SU-DHL-6 (cell line): ENCODE measurements at regions not wholly inside any gene's neighbourhood (a gene's known extent, or its start where the extent isn't known, plus 50 kb on each side); places are given as distances from the start of the nearest gene placed in this dataset.
"Not testable (repeated sequence)": the region's sequence is repeated elsewhere in the genome, so short reads cannot be mapped to it uniquely, and the experiment has no call there.

Source experiments
- H2AFZ ChIP-seq: fragments of 200-600 bp; sonication (generic); 2 replicates; pipeline ENCODE4 v1.6.1; 2014; ENCODE audit warnings: low read depth, mild to moderate bottlenecking, moderate library complexity, mixed read lengths, antibody characterized with exemption, low read length; ENCODE audit not compliant: severe bottlenecking
- H3F3A ChIP-seq: fragments of 200-600 bp; shearing (Covaris generic); 2 replicates; pipeline ENCODE4 v1.6.0; 2016; ENCODE audit warnings: antibody characterized with exemption, mild to moderate bottlenecking; ENCODE audit not compliant: insufficient read depth
- H3K27ac ChIP-seq: fragments of 200-600 bp; sonication (generic); 2 replicates; pipeline ENCODE4 v1.5.1; 2016; ENCODE audit warnings: low read depth, mild to moderate bottlenecking, low read length, moderate library complexity, mixed read lengths
- H3K27me3 ChIP-seq: fragments of 200-600 bp; sonication (generic), shearing (Covaris generic); 2 replicates; pipeline ENCODE4 v1.6.0; 2014; ENCODE audit warnings: mild to moderate bottlenecking, low read length
- H3K36me3 ChIP-seq: fragments of 200-600 bp; sonication (generic); 2 replicates; pipeline ENCODE4 v1.6.1; 2014; ENCODE audit warnings: mild to moderate bottlenecking, low read length, mixed read lengths
- H3K4me2 ChIP-seq: fragments of 300-600, 200-600 bp; shearing (Covaris generic), sonication (generic); 2 replicates; pipeline ENCODE4 v1.6.0; 2014; ENCODE audit warnings: low read length, low read depth, mild to moderate bottlenecking; ENCODE audit not compliant: poor library complexity, severe bottlenecking
- H3K4me3 ChIP-seq: fragments of 200-600 bp; sonication (generic); 2 replicates; pipeline ENCODE4 v1.5.1; 2014; ENCODE audit warnings: antibody characterized with exemption, low read length, mild to moderate bottlenecking, mixed read lengths; ENCODE audit not compliant: insufficient read depth, poor library complexity, severe bottlenecking
- H3K79me2 ChIP-seq: fragments of 200-600 bp; sonication (generic); 2 replicates; pipeline ENCODE4 v1.6.1; 2014; ENCODE audit warnings: mild to moderate bottlenecking, low read length, moderate library complexity; ENCODE audit not compliant: insufficient read depth
- H3K9ac ChIP-seq: fragments of 200-600 bp; sonication (generic); 2 replicates; pipeline ENCODE4 v1.7.0; 2014; ENCODE audit warnings: mild to moderate bottlenecking, low read length
- H3K9me2 ChIP-seq: fragments of 200-600 bp; sonication (generic); replicated peaks from 2 replicates; pipeline ENCODE4 v1.6.1; 2014; ENCODE audit warnings: low read length; ENCODE audit not compliant: insufficient read depth
- H3K9me3 ChIP-seq: fragments of 200-600 bp; sonication (generic); 2 replicates; pipeline ENCODE4 v1.6.1; 2014; ENCODE audit warnings: low read length, mixed read lengths; ENCODE audit not compliant: insufficient read depth
- H4K20me1 ChIP-seq: fragments of 200-600 bp; sonication (generic); 2 replicates; pipeline ENCODE4 v1.6.1; 2014; ENCODE audit warnings: low read depth, mild to moderate bottlenecking, antibody characterized with exemption, low read length, moderate library complexity, mixed read lengths
- EZH2phosphoT487 ChIP-seq: fragments of 200-600 bp; sonication (generic), shearing (Covaris generic); conservative IDR thresholded peaks from 2 replicates; pipeline ENCODE4 v1.6.1; 2018; ENCODE audit warnings: mild to moderate bottlenecking, antibody characterized with exemption, low read length, moderate library complexity, mixed read lengths
- TF ChIP-seq, protein P1 (sequence below): fragments of 200-600 bp; sonication (generic); IDR thresholded peaks from one replicate; pipeline ENCODE4 v1.5.1; 2017; ENCODE audit warnings: antibody characterized with exemption, mild to moderate bottlenecking, low read length, moderate library complexity; ENCODE audit not compliant: insufficient read depth, poor library complexity, severe bottlenecking

DNA sequence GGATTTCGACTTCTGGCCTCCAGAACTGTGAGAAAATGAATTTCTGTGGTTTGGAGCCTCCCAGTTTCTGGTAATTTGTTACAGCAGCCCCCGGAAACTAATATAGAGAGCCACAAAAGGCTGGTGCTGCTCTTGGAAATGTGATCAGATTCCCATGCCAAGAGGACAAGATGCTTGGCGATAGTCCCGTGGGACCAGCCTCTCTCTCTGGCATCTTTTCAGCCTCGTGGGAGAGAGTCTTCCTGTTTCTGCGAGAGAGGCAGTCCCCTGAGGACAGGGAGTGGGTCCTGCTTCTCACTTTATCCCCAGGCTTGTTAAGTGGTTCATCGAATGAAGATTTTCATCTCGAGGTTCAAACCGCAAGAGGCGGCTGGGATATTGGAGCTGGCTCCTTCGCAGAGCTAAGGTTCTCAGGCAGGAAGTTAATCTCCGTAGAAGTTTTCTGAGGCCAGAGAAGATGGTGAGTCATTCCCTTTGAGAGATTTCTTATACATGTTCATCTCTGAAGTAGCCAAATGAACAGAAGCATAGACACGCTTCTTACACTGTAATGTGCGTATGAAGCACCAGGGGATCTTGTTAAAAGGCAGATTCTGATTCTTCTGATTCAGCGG is 211.6 kb upstream of the SDK2 start:
- Histone ChIP-seq H3K9ac (no peak overlapping the region), H4K20me1 (no peaks in the 10 kb centered on the region), H3K27me3 (no peaks in the 10 kb centered on the region), H2AFZ (no peak overlapping the region), H3K79me2 (no peaks in the 10 kb centered on the region), H3K4me2 (no peak overlapping the region), H3K36me3 (no peaks in the 10 kb centered on the region), H3K9me3 (no peaks in the 10 kb centered on the region), H3K4me3 (no peak overlapping the region), H3K9me2 (no peaks in the 10 kb centered on the region; the same call in 1 of the 2 replicates), H3F3A (no peaks in the 10 kb centered on the region), H3K27ac (no peak overlapping the region)
- TF ChIP-seq EZH2phosphoT487: no peak
- TF ChIP-seq, protein P1, sequence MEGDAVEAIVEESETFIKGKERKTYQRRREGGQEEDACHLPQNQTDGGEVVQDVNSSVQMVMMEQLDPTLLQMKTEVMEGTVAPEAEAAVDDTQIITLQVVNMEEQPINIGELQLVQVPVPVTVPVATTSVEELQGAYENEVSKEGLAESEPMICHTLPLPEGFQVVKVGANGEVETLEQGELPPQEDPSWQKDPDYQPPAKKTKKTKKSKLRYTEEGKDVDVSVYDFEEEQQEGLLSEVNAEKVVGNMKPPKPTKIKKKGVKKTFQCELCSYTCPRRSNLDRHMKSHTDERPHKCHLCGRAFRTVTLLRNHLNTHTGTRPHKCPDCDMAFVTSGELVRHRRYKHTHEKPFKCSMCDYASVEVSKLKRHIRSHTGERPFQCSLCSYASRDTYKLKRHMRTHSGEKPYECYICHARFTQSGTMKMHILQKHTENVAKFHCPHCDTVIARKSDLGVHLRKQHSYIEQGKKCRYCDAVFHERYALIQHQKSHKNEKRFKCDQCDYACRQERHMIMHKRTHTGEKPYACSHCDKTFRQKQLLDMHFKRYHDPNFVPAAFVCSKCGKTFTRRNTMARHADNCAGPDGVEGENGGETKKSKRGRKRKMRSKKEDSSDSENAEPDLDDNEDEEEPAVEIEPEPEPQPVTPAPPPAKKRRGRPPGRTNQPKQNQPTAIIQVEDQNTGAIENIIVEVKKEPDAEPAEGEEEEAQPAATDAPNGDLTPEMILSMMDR: no peak

DNA sequence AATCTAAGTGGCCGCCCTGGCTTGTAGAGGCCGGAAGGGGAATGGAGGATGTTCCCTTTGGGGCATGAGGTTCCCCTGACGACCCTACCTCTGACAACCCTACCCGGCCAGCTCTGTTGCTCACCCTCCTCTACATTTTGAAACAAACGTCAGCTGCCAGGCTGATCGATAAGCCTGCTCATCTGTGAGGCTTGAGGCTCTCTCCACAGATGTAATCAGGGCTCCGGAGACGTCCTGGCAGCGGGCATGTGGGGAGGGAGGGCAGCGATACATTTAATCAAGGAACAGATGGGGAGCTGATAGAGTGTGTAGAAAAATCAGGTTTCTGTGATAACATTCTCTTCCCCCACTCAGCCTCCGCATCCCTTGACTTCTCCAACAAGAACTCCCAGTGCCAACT is 212.3 kb upstream of the SDK2 start:
- Histone ChIP-seq H3K4me2 (no peak overlapping the region), H3K9me3 (no peaks in the 10 kb centered on the region), H4K20me1 (no peaks in the 10 kb centered on the region), H3K27ac (no peak overlapping the region), H2AFZ (no peak overlapping the region), H3K36me3 (no peaks in the 10 kb centered on the region), H3K4me3 (no peak overlapping the region), H3K27me3 (no peaks in the 10 kb centered on the region), H3K9ac (no peak overlapping the region), H3F3A (no peaks in the 10 kb centered on the region), H3K79me2 (no peaks in the 10 kb centered on the region), H3K9me2 (no peaks in the 10 kb centered on the region; the same call in 1 of the 2 replicates)
- TF ChIP-seq, protein P1: no peak

DNA sequence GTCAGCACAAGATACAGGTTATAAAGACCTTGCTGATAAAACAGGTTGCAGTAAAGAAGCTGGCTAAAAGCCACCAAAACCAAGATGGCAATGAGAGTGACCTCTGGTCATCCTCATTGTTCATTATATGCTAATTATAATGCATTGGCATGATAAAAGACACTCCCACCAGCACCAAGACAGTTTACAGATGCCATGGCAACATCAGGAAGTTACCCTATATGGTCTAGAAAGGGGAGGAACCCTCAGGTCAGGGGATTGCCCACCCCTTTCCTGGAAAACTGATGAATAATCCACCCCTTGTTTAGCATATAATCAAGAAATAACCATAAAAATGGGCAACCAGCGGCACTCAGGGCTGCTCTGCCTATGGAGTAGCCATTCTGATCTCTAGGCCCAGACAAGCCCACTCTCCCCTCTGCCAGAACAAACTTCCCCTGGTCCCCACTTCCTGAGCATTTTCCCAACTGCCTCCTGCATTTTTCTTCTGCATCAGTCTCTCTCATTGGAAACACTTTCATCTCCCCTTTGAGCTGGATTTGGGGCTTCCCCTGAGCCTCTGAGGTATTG is 215.3 kb upstream of the SDK2 start:
- not testable (repeated sequence) for H3K9me3 ChIP-seq, H3K9ac ChIP-seq, H3K79me2 ChIP-seq, H3K4me3 ChIP-seq, H3K36me3 ChIP-seq, H3K4me2 ChIP-seq, H4K20me1 ChIP-seq, H3F3A ChIP-seq, H3K27me3 ChIP-seq, H3K27ac ChIP-seq, H3K9me2 ChIP-seq, H2AFZ ChIP-seq

DNA sequence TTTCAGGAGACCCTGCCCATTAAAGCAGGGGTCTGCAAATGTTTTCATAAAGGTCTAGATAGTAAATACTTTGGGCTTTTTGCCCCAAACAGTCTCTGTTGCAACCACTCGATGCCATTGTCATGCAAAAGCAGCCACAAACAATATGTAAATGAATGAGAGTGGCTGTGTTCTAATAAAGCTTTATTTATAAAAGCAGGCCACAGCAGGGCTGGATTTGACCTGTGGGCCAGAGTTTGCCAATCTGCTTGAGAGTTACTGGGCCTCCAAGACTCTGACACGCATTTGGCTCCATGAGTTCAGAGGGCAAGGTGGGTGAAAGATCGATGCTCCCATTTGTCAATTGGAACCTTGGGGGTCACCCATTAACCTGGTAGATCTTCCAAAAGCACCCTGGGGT is 217.3 kb upstream of the SDK2 start:
- TF ChIP-seq, protein P1: no peak
- TF ChIP-seq EZH2phosphoT487: no peak

More for the DNA sequence above, 217.3 kb upstream of the SDK2 start:
- Histone ChIP-seq H3K4me2 (no peak overlapping the region), H3K36me3 (no peaks in the 10 kb centered on the region), H3F3A (no peaks in the 10 kb centered on the region), H3K27me3 (no peaks in the 10 kb centered on the region), H3K9me3 (no peaks in the 10 kb centered on the region), H3K9ac (no peak overlapping the region), H2AFZ (no peak overlapping the region), H3K79me2 (no peaks in the 10 kb centered on the region), H3K27ac (no peak overlapping the region), H4K20me1 (no peaks in the 10 kb centered on the region), H3K9me2 (no peaks in the 10 kb centered on the region), H3K4me3 (no peak overlapping the region)
